ENCODE measurements at regions not wholly inside any gene's neighbourhood (a gene's known extent, or its start where the extent isn't known, plus 50 kb on each side); places are given as distances from the start of the nearest gene placed in this dataset.

DNA sequence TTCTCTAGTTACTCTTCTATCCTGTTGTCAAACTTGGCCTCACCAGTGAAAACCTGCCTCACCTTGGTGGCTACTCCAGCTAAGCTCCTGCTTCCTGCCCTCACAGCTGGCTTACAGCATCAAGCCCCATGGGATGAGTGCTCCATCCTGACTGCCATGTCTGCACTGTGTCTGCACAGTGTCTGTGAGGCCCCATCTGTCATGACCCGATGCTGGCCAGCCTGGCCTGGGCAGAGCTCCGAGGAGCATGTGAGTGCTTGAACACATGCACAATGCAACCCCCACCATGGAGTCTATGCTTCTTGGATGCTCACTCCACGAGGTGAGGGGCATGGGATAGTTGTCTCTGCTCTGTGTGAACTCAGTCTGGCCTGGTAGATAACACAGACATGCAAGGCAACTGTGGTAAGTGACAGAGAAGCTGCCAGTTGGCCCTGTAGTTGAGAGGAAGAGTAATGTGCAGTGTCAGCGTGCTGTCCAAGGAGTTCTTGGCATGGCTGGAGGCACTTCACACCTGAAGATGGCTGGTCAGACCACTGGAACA, 207.1 kb upstream of the ZNF32 start:
- no peak for DNase-seq
- POLR2A ChIA-PET: no interaction called here
- H3K4me1 Mint-ChIP-seq: no peaks in the 10 kb centered on the region
- H3K4me3 Mint-ChIP-seq: no peak overlapping the region
- H3K36me3 Mint-ChIP-seq (ENCODE audit: low read depth): no peaks in the 10 kb centered on the region
- intact Hi-C loops (cut with DNase I, micrococcal nuclease): no loop called here
- H3K9me3 Mint-ChIP-seq (ENCODE audit: low read depth): no peaks in the 10 kb centered on the region
- no peak overlapping the region for H3K27ac Mint-ChIP-seq
- H3K27me3 Mint-ChIP-seq: peaks cover 2% of the 10 kb centered on the region
- CTCF ChIA-PET: no interaction called here
- no peak for ATAC-seq

- intact Hi-C loops (cut with DNase I, micrococcal nuclease): no loop called here
- ChIA-PET CTCF (no interaction called here), POLR2A (no interaction called here)
- Mint-ChIP-seq H3K4me1 (no peaks in the 10 kb centered on the region), H3K36me3 (ENCODE audit: low read depth) (no peaks in the 10 kb centered on the region), H3K9me3 (ENCODE audit: low read depth) (no peaks in the 10 kb centered on the region), H3K27ac (no peak overlapping the region), H3K27me3 (peaks cover 2% of the 10 kb centered on the region), H3K4me3 (no peak overlapping the region)
- no peak for DNase-seq
- no peak for ATAC-seq
These were observed 205.3 kb upstream of the ZNF32 start for GRCh38 chr10:43854007-43854406.

- Mint-ChIP-seq H3K27me3 (peaks cover 2% of the 10 kb centered on the region), H3K4me1 (no peaks in the 10 kb centered on the region), H3K36me3 (ENCODE audit: low read depth) (no peaks in the 10 kb centered on the region), H3K4me3 (no peak overlapping the region), H3K27ac (no peak overlapping the region), H3K9me3 (ENCODE audit: low read depth) (no peaks in the 10 kb centered on the region)
- intact Hi-C loops (cut with DNase I, micrococcal nuclease): no loop called here
- POLR2A ChIA-PET: no interaction called here
- CTCF ChIA-PET: no interaction called here
- DNase-seq (no peak), ATAC-seq (no peak)
These were observed 204.7 kb upstream of the ZNF32 start for GRCh38 chr10:43853369-43853768.

DNA sequence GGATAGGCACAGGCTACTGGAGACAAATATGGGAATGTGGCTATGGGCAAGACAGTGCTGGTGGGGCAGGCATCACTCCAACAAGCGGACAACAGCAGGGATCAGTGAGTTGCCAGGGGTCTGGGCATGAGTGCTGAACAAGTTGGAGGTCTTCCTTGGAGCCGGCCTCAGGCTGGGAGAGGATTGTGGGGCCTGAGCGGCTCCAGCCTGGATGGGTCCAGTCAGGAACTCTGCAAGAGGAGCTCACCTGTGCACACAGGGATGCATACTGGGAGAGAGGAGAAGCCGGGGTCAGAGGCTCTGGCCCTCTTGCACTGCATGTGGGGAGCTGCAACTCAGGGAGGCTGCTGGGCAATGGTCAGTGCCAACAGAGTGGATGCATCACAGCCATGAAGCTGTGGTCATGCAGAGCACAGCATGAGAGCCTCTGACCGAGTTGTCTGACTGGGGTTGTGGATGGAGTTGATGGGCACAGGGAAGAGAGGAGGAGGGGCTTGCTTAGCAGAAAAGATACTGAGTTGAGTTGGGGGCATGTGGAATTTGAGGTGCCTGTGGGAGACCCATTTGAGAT, 204.0 kb upstream of the ZNF32 start:
- Mint-ChIP-seq H3K4me1 (no peaks in the 10 kb centered on the region), H3K4me3 (no peak overlapping the region), H3K36me3 (ENCODE audit: low read depth) (no peaks in the 10 kb centered on the region), H3K27me3 (peaks cover 2% of the 10 kb centered on the region), H3K9me3 (ENCODE audit: low read depth) (no peaks in the 10 kb centered on the region), H3K27ac (no peak overlapping the region)
- no peak for DNase-seq
- no peak for ATAC-seq
- intact Hi-C loops (cut with DNase I, micrococcal nuclease): no loop called here
- ChIA-PET CTCF (no interaction called here), POLR2A (no interaction called here)

GRCh38 chr10:43852149-43852548, 203.5 kb upstream of the ZNF32 start:
- Mint-ChIP-seq H3K4me3 (no peak overlapping the region), H3K36me3 (ENCODE audit: low read depth) (no peaks in the 10 kb centered on the region), H3K27me3 (peaks cover 2% of the 10 kb centered on the region), H3K4me1 (peaks cover 2% of the 10 kb centered on the region), H3K27ac (no peak overlapping the region), H3K9me3 (ENCODE audit: low read depth) (no peaks in the 10 kb centered on the region)
- POLR2A ChIA-PET: no interaction called here
- intact Hi-C loops (cut with DNase I, micrococcal nuclease): no loop called here
- ATAC-seq (no peak), DNase-seq (no peak)
- CTCF ChIA-PET: no interaction called here

GRCh38 chr10:43851030-43851429, 202.3 kb upstream of the ZNF32 start:
- ATAC-seq: no peak
- Mint-ChIP-seq H3K9me3 (ENCODE audit: low read depth) (no peaks in the 10 kb centered on the region), H3K27ac (no peak overlapping the region), H3K4me3 (no peak overlapping the region), H3K27me3 (peaks cover 2% of the 10 kb centered on the region), H3K36me3 (ENCODE audit: low read depth) (no peaks in the 10 kb centered on the region), H3K4me1 (peaks cover 12% of the 10 kb centered on the region)
- POLR2A ChIA-PET: no interaction called here
- no peak for DNase-seq
- CTCF ChIA-PET: interaction anchor here (1.3 kb wide), 1 partner anchor 9 kb away, joined by 3 read pairs; no protein-coding TSS in a partner anchor
- intact Hi-C loops (cut with DNase I, micrococcal nuclease): no loop called here

- ATAC-seq: no peak
- no peak for DNase-seq
- intact Hi-C loops (cut with DNase I, micrococcal nuclease): no loop called here
- peaks cover 16% of the 10 kb centered on the region for H3K4me1 Mint-ChIP-seq
- no peaks in the 10 kb centered on the region for H3K9me3 Mint-ChIP-seq (ENCODE audit: low read depth)
- H3K27ac Mint-ChIP-seq: no peak overlapping the region
- H3K36me3 Mint-ChIP-seq (ENCODE audit: low read depth): no peaks in the 10 kb centered on the region
- H3K4me3 Mint-ChIP-seq: no peak overlapping the region
- ChIA-PET CTCF (interaction anchor here (1.0 kb wide), 1 partner anchor 160 kb away, joined by 3 read pairs; no protein-coding TSS in a partner anchor), POLR2A (no interaction called here)
- H3K27me3 Mint-ChIP-seq: peaks cover 2% of the 10 kb centered on the region
These were observed 200.9 kb upstream of the ZNF32 start for GRCh38 chr10:43849551-43849950.

- Mint-ChIP-seq H3K4me1 (peaks cover 16% of the 10 kb centered on the region), H3K9me3 (ENCODE audit: low read depth) (no peaks in the 10 kb centered on the region), H3K36me3 (ENCODE audit: low read depth) (no peaks in the 10 kb centered on the region), H3K27ac (peak overlapping the region; percentile 26), H3K27me3 (no peaks in the 10 kb centered on the region), H3K4me3 (no peak overlapping the region)
- intact Hi-C loops (cut with DNase I, micrococcal nuclease): no loop called here
- ChIA-PET CTCF (interaction anchor here (0.5 to 1.2 kb wide), 2 partner anchors 30 to 154 kb away, joined by 3 to 4 read pairs; no protein-coding TSS in a partner anchor), POLR2A (no interaction called here)
- ATAC-seq (no peak), DNase-seq (no peak)
These were observed 198.3 kb upstream of the ZNF32 start for GRCh38 chr10:43846968-43847367.

DNA sequence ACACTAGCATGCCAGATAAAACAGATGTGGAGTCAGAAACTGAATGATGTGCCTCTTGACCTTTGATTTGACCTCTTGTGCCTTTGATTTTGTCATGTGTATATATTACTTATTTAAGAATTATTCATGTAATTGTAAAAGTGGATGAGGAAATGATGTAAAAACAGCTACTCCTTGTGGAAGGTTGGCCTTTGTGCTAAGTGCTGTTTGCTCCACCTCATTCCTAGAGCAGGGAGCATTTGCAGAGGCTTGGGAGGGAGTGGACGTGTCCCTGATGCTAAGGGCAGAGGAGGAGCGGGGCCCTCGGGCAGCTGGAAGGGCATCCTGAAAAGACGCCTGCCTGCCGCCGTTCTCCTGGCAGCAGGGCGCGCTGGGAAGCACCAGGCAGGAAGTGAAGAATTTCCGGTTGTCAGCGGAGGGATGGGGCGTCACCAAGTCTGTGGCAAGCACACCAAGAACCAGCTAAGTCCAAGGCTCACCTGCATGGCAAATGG, 197.6 kb upstream of the ZNF32 start:
- no peaks in the 10 kb centered on the region for H3K36me3 Mint-ChIP-seq (ENCODE audit: low read depth)
- H3K27me3 Mint-ChIP-seq: no peaks in the 10 kb centered on the region
- peak; percentile 87 for ATAC-seq
- no peaks in the 10 kb centered on the region for H3K9me3 Mint-ChIP-seq (ENCODE audit: low read depth)
- peak overlapping the region; percentile 76 for H3K27ac Mint-ChIP-seq
- intact Hi-C loops (cut with DNase I, micrococcal nuclease): no loop called here
- DNase-seq: peak; percentile 64
- POLR2A ChIA-PET: no interaction called here
- CTCF ChIA-PET: no interaction called here
- peaks cover 16% of the 10 kb centered on the region for H3K4me1 Mint-ChIP-seq
- H3K4me3 Mint-ChIP-seq: peak overlapping the region; percentile 64

- no peaks in the 10 kb centered on the region for H3K27me3 Mint-ChIP-seq
- CTCF ChIA-PET: no interaction called here
- H3K27ac Mint-ChIP-seq: no peak overlapping the region
These were observed 196.4 kb upstream of the ZNF32 start for GRCh38 chr10:43845121-43845520.

DNA sequence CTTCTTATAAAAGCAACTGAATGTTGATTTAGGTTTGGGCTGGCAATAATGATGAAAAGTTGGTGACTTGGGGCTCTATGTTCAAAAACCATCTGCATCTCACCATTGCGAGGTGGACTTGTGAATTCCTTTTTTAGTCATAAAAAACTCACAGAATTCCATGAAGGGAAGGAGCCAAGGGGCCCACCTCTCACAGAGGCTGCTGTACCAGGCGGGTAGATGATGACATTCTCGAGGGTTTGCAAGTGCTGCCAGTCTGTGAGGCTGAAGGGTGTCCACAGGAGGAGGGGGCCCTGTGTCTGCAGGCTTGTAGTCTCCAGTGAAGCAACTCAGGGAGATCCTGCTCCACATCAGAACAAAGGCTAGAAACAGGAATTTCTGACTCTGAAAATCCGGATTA, 195.5 kb upstream of the ZNF32 start:
- ChIA-PET CTCF (no interaction called here), POLR2A (no interaction called here)
- no peak overlapping the region for H3K27ac Mint-ChIP-seq
- ATAC-seq (no peak), DNase-seq (no peak)
- no peak overlapping the region for H3K4me3 Mint-ChIP-seq
- no peaks in the 10 kb centered on the region for H3K9me3 Mint-ChIP-seq (ENCODE audit: low read depth)
- peaks cover 16% of the 10 kb centered on the region for H3K4me1 Mint-ChIP-seq
- no peaks in the 10 kb centered on the region for H3K36me3 Mint-ChIP-seq (ENCODE audit: low read depth)
- intact Hi-C loops (cut with DNase I, micrococcal nuclease): no loop called here
- H3K27me3 Mint-ChIP-seq: no peaks in the 10 kb centered on the region

More at GRCh38 chr10:43845121-43845520, 196.4 kb upstream of the ZNF32 start:
- POLR2A ChIA-PET: no interaction called here
- Mint-ChIP-seq H3K9me3 (ENCODE audit: low read depth) (no peaks in the 10 kb centered on the region), H3K4me1 (peaks cover 16% of the 10 kb centered on the region), H3K36me3 (ENCODE audit: low read depth) (no peaks in the 10 kb centered on the region), H3K4me3 (no peak overlapping the region)
- ATAC-seq: no peak
- no peak for DNase-seq
- intact Hi-C loops (cut with DNase I, micrococcal nuclease): no loop called here

- H3K4me1 Mint-ChIP-seq: peaks cover 16% of the 10 kb centered on the region
- intact Hi-C loops (cut with DNase I, micrococcal nuclease): no loop called here
- no peaks in the 10 kb centered on the region for H3K27me3 Mint-ChIP-seq
- no peaks in the 10 kb centered on the region for H3K36me3 Mint-ChIP-seq (ENCODE audit: low read depth)
- no peak overlapping the region for H3K4me3 Mint-ChIP-seq
- no peak for ATAC-seq
- DNase-seq: no peak
- no peak overlapping the region for H3K27ac Mint-ChIP-seq
- ChIA-PET POLR2A (interaction anchor here (0.6 kb wide), 1 partner anchor 77 kb away, joined by 4 read pairs; no protein-coding TSS in a partner anchor), CTCF (interaction anchor here (0.7 to 1.1 kb wide), 3 partner anchors 21 to 623 kb away, joined by 3 to 4 read pairs (median 3); no protein-coding TSS in a partner anchor)
- no peaks in the 10 kb centered on the region for H3K9me3 Mint-ChIP-seq (ENCODE audit: low read depth)
These were observed 194.8 kb upstream of the ZNF32 start for GRCh38 chr10:43843321-43844101.

Data from activated CD4-positive, alpha-beta T cell treated with anti-CD3 and anti-CD28 coated beads for 36 hours (primary cell).